ENCODE measurements at regions not wholly inside any gene's neighbourhood (a gene's known extent, or its start where the extent isn't known, plus 50 kb on each side); places are given as distances from the start of the nearest gene placed in this dataset.

GRCh38 chr7:82521906-82522445 lies 78.4 kb upstream of the CACNA2D1 start:
- CTCF ChIA-PET = no interaction called here
- Mint-ChIP-seq H3K27ac (no peak overlapping the region), H3K4me3 (no peak overlapping the region), H3K9me3 (peaks cover 2% of the 10 kb centered on the region), H3K4me1 (no peaks in the 10 kb centered on the region), H3K36me3 (ENCODE audit: low read depth) (no peaks in the 10 kb centered on the region), H3K27me3 (no peaks in the 10 kb centered on the region)
- POLR2A ChIA-PET = no interaction called here
- DNase-seq (no peak), ATAC-seq (ENCODE audit: low read depth) (no peak)
- TF ChIP-seq CTCF (IDR thresholded peaks at IDR 0.05) = no peak
- intact Hi-C loops (cut with micrococcal nuclease) = no loop called here

GRCh38 chr7:82517050-82517449 lies 73.5 kb upstream of the CACNA2D1 start:
- ATAC-seq (ENCODE audit: low read depth) (no peak), DNase-seq (no peak)
- TF ChIP-seq CTCF (IDR thresholded peaks at IDR 0.05) = no peak
- intact Hi-C loops (cut with micrococcal nuclease) = no loop called here
- CTCF ChIA-PET = no interaction called here
- Mint-ChIP-seq H3K9me3 (peaks cover 2% of the 10 kb centered on the region), H3K27ac (no peak overlapping the region), H3K4me3 (no peak overlapping the region), H3K36me3 (ENCODE audit: low read depth) (no peaks in the 10 kb centered on the region), H3K27me3 (no peaks in the 10 kb centered on the region), H3K4me1 (no peaks in the 10 kb centered on the region)
- POLR2A ChIA-PET = no interaction called here

- no peak overlapping the region for H3K27ac Mint-ChIP-seq
These were observed 68.0 kb upstream of the CACNA2D1 start for GRCh38 chr7:82511542-82511941.

GRCh38 chr7:82507976-82508677 lies 64.5 kb upstream of the CACNA2D1 start:
- H3K4me1 Mint-ChIP-seq = no peaks in the 10 kb centered on the region
- DNase-seq (no peak), ATAC-seq (ENCODE audit: low read depth) (no peak)
- peaks cover 5% of the 10 kb centered on the region for H3K9me3 Mint-ChIP-seq
- ChIA-PET POLR2A (no interaction called here), CTCF (no interaction called here)
- intact Hi-C loops (cut with micrococcal nuclease) = no loop called here
- no peak overlapping the region for H3K27ac Mint-ChIP-seq
- no peak for TF ChIP-seq CTCF (IDR thresholded peaks at IDR 0.05)
- no peaks in the 10 kb centered on the region for H3K27me3 Mint-ChIP-seq
- no peak overlapping the region for H3K4me3 Mint-ChIP-seq
- no peaks in the 10 kb centered on the region for H3K36me3 Mint-ChIP-seq (ENCODE audit: low read depth)

More at GRCh38 chr7:82511542-82511941, 68.0 kb upstream of the CACNA2D1 start:
- Mint-ChIP-seq H3K4me1 (no peaks in the 10 kb centered on the region), H3K36me3 (ENCODE audit: low read depth) (no peaks in the 10 kb centered on the region), H3K4me3 (no peak overlapping the region), H3K27me3 (no peaks in the 10 kb centered on the region), H3K9me3 (no peaks in the 10 kb centered on the region)
- ATAC-seq (ENCODE audit: low read depth) (no peak), DNase-seq (no peak)
- no peak for TF ChIP-seq CTCF (IDR thresholded peaks at IDR 0.05)
- intact Hi-C loops (cut with micrococcal nuclease) = no loop called here
- CTCF ChIA-PET = no interaction called here
- POLR2A ChIA-PET = no interaction called here

GRCh38 chr7:82507365-82507975 lies 63.9 kb upstream of the CACNA2D1 start:
- ChIA-PET CTCF (no interaction called here), POLR2A (no interaction called here)
- TF ChIP-seq CTCF (IDR thresholded peaks at IDR 0.05) = no peak

More at GRCh38 chr7:82507365-82507975, 63.9 kb upstream of the CACNA2D1 start:
- no peaks in the 10 kb centered on the region for H3K4me1 Mint-ChIP-seq
- intact Hi-C loops (cut with micrococcal nuclease) = no loop called here
- ATAC-seq (ENCODE audit: low read depth) (no peak), DNase-seq (no peak)
- peaks cover 5% of the 10 kb centered on the region for H3K9me3 Mint-ChIP-seq
- no peaks in the 10 kb centered on the region for H3K27me3 Mint-ChIP-seq
- no peak overlapping the region for H3K27ac Mint-ChIP-seq
- no peak overlapping the region for H3K4me3 Mint-ChIP-seq
- H3K36me3 Mint-ChIP-seq (ENCODE audit: low read depth) = no peaks in the 10 kb centered on the region
